OCI-LY1 (cell line): ENCODE measurements at regions not wholly inside any gene's neighbourhood (a gene's known extent, or its start where the extent isn't known, plus 50 kb on each side); places are given as distances from the start of the nearest gene placed in this dataset.

ENCODE experiments used
- CTCF ChIP-seq: fragments of 200-600 bp; sonication (generic), shearing (Covaris generic); IDR thresholded peaks from 2 replicates; pipeline ENCODE4 v1.5.1; 2017; ENCODE audit warnings: mild to moderate bottlenecking, antibody characterized with exemption, low read length, moderate library complexity, mixed read lengths
- EZH2 ChIP-seq: fragments of 200-600 bp; sonication (generic), shearing (Covaris generic); IDR thresholded peaks from 2 replicates; pipeline ENCODE4 v1.8.0; 2017; ENCODE audit warnings: borderline replicate concordance, mixed run types, mild to moderate bottlenecking, antibody characterized with exemption, low read length, moderate library complexity, mixed read lengths

GRCh38 chr7:84261509-84261908 is 66.9 kb upstream of the SEMA3A start:
- TF ChIP-seq CTCF (no peak), EZH2 (no peak)
